Cerebellar nuclear complex (tissue), 1 donor: ENCODE measurements at regions not wholly inside any gene's neighbourhood (a gene's known extent, or its start where the extent isn't known, plus 50 kb on each side); places are given as distances from the start of the nearest gene placed in this dataset.

Experiments used
- DNase-seq, 2 experiments: peaks; one replicate each; lab custom pipeline; 2025; lab: John Stamatoyannopoulos, UW

DNA sequence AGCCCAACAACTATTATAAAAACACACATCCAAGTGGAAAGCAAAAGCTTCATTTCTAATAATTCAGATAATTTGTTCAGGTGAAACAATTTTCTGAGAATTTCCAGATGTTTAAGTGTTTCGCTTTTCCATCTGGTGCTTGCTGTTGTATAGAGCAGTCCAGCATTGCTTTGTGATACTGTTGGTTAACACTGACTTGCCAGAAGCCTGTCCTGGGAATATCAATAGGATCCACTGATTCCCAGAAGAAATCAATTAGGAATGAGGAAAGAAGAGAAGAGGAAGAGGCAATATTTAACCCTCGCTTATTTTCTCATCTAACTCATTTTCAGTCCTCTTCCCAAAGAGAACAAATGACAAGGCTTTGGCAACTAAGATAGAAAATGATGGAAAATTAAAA is 94.9 kb upstream of the DDIT4L start:
- no peak for DNase-seq

DNA sequence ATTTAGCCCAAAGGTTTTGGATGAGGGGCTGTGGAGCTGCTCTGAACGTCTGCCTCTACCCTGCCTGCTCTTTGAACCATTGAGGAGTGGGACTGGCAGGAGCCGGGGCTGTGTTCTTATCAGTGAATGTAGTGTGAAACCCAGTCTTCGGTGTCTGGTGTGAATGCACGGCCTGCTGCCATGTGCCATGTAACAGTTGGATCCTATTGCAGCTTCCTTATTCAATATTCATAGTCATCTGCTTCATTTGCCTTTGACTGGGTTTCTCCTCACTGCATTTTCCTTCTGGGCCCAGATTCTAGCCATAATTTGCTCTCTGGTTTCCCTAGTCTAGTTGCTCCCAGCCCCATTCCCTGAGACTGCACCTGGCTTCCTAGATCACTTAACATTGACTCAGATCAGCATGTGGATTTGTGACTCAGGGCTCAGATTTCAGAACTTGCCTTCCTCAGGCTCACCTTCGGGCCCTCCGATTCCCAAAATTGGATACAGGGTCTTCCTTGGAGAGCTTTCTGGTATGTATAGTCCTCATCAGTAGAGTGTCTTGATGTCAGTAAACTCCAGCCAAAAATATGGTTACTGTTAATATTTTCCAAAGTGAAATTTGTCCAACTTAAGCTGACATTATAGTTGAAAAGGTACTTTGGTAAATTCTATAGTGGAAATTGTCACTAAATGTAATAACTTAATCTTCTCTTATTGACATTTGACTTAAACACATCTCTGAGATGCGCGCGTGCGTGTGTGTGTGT is 94.0 kb upstream of the DDIT4L start:
- DNase-seq = no peak

DNA sequence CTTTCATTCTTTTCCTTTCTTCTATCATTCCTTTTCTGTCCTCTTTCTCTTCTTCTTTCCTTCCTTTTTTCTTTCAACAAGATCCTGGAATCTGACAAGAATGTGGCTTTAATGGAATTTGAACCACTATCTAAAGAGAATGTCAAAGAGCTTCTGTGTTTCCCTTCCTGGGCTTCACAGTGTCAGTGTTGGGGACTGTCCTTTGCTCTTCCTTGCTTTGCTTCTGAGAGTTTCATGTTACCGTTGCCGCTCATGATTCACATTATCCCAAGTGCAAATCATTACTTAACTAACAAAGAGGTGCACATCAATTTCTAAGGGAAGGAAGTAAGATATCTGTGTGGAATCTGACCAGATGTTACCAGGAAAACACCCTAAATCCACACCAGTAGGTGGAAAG is 90.5 kb upstream of the DDIT4L start:
- DNase-seq = no peak

DNA sequence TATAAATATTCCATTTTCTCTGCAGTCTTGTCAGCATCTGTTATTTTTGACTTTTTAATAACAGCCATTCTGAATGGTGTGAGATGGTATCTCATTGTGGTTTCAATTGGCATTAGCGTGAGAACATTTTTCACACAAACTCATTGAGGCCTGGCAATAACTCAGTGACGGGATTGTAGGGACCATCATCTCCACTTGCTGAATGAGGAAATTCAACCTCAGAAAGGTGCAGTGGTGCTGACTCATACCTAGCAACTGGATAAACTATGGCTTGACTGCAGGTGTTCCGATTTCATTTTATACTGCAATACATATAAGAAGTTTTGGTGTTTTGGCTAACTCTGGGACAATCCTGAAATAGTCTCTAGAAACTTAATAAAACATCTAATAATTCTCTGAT is 88.3 kb upstream of the DDIT4L start:
- DNase-seq = no peak

- DNase-seq = no peak
Measured at GRCh38 chr4:100269446-100269845, 79.2 kb upstream of the DDIT4L start.

DNA sequence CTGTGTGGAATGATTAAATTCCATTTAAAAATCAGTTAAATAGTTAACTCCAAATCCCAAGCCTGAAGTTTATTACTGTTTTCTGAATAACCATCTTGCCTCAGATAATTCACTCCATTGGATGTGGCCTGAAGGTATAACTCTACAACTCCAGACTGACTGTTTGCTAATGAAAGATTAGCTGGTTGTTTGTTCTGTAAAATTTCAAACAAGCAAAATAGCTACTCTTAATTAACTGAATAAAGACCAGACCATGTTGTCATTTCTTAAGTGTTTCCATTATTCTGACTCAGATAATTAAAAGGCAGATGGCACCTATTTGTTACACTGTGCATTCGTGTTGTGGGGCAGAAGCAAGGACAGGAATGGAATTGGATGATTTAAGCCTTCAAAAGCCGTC is 78.5 kb upstream of the DDIT4L start:
- no peak for DNase-seq

GRCh38 chr4:100261346-100261745 is 71.1 kb upstream of the DDIT4L start:
- DNase-seq = no peak

DNA sequence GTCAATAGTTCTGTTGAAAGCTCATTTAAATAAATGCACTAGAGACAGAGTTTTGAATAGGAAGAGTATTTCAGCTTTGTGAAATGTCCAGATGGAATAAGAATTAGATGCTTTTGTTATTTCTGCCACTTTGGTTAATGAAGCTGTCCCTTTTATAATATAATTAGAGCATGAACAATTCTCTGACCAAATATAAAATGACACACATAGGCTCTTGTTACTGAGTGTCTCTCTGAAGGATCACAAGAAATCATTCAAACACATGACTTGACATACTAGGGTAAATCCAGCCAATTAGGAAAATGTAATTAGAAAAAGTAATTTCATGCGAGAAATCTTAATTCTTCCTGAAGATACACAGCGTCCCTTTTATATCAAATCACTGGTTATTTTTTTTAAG is 68.4 kb upstream of the DDIT4L start:
- DNase-seq = no peak

- DNase-seq = no peak
Measured at GRCh38 chr4:100257567-100257966, 67.3 kb upstream of the DDIT4L start.

DNA sequence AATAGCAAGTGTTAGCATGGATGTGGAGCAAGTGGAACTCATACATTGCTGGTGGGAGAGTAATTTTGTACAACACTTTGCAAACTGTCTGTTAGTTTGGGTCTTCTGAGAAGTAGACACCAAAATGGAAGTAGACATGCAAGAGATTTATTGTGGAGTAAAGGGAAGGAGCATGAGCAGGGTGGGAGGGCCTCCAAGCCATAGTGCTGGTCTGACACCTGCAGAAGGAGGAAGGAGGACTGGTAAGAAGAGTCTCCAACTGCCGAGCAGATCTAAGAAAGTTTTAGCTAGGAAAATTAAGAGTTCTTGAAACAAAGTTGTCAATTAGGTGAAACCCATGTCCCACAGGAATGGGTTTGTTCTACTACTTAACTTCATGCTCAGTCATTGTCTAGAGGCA is 64.0 kb upstream of the DDIT4L start:
- no peak for DNase-seq

DNA sequence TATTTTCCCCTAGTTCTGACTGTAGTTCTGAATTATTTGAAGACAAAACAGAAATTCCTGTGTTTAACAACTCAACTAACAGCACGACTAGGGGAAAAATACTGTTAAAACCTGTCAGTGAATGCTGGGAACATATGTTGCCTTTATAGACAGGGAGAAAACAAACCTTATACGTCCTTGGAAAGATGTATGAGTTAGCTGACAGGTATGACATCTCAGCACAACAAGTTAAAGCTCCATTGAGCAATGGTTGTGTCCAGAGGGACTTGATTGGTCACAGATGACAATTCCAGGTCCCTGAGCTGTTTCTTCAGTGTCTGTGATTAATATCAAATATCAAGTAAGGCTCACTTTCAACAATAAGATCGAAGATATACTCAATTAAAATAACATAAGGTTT is 58.2 kb upstream of the DDIT4L start:
- DNase-seq = no peak

- DNase-seq = no peak
Measured at GRCh38 chr4:100246697-100247096, 56.4 kb upstream of the DDIT4L start.

DNA sequence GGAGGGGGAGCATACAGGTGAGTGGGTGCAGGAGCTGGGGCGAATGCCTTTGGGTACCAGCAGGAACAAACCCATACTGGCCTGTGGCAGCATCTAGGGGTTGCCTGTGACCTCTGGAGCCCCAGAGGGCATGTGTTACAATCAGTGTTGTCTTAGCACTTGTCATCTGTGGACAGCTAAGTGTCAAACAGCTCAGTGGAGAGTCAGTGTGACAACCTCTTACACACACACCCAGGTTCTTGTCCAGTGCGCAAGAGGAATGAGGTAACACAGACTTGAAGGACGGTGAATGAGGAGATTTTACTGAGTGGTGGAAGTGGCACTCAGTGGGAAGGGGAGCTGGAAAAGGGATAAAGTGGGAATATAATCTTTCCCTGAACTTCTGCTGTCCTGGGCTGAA is 54.1 kb upstream of the DDIT4L start:
- no peak for DNase-seq
